Superior temporal gyrus (tissue), 1 donor: ENCODE measurements at regions not wholly inside any gene's neighbourhood (a gene's known extent, or its start where the extent isn't known, plus 50 kb on each side); places are given as distances from the start of the nearest gene placed in this dataset.
"Not testable (repeated sequence)": the region's sequence is repeated elsewhere in the genome, so short reads cannot be mapped to it uniquely, and the experiment has no call there.

Experiments used
- DNase-seq: peaks from one replicate; pipeline ENCODE4 v3.0.0-alpha.2; 2016; ENCODE audit errors: extremely low spot score

- not testable (repeated sequence) for DNase-seq
Measured at GRCh38 chr2:66243809-66244208, 191.1 kb upstream of the MEIS1 start.

- not testable (repeated sequence) for DNase-seq
Measured at GRCh38 chr2:66242888-66243287, 192.0 kb upstream of the MEIS1 start.

GRCh38 chr2:66242099-66242789, 192.7 kb upstream of the MEIS1 start:
- no peak for DNase-seq

- DNase-seq: peak; percentile 37
Measured at GRCh38 chr2:66240286-66240685, 194.6 kb upstream of the MEIS1 start.

GRCh38 chr2:66239655-66240054, 195.3 kb upstream of the MEIS1 start:
- DNase-seq: no peak

- DNase-seq: no peak
Measured at GRCh38 chr2:66237803-66238379, 197.0 kb upstream of the MEIS1 start.

- DNase-seq: no peak
Measured at GRCh38 chr2:66236816-66237802, 197.8 kb upstream of the MEIS1 start.

GRCh38 chr2:66236067-66236685, 198.7 kb upstream of the MEIS1 start:
- no peak for DNase-seq

- no peak for DNase-seq
Measured at GRCh38 chr2:66235428-66235827, 199.5 kb upstream of the MEIS1 start.

- no peak for DNase-seq
Measured at GRCh38 chr2:66233981-66234380, 200.9 kb upstream of the MEIS1 start.

GRCh38 chr2:66228128-66228547, 206.8 kb upstream of the MEIS1 start:
- no peak for DNase-seq

- DNase-seq: no peak
Measured at GRCh38 chr2:66217039-66217585, 217.8 kb upstream of the MEIS1 start.

GRCh38 chr2:66212749-66213148, 222.2 kb upstream of the MEIS1 start:
- no peak for DNase-seq

GRCh38 chr2:66202586-66202985, 232.3 kb upstream of the MEIS1 start:
- DNase-seq: no peak

GRCh38 chr2:66201242-66201641, 233.7 kb upstream of the MEIS1 start:
- no peak for DNase-seq

GRCh38 chr2:66198873-66199272, 236.1 kb upstream of the MEIS1 start:
- DNase-seq: no peak

- DNase-seq: no peak
Measured at GRCh38 chr2:66192888-66193287, 242.0 kb upstream of the MEIS1 start.

- DNase-seq: no peak
Measured at GRCh38 chr2:66191311-66191710, 243.6 kb upstream of the MEIS1 start.

GRCh38 chr2:66189553-66189952, 245.4 kb upstream of the MEIS1 start:
- no peak for DNase-seq

- no peak for DNase-seq
Measured at GRCh38 chr2:66186537-66186936, 248.4 kb upstream of the MEIS1 start.

- DNase-seq: no peak
Measured at GRCh38 chr2:66185497-66186054, 249.3 kb upstream of the MEIS1 start.
